GM12865 (cell line): ENCODE measurements at regions not wholly inside any gene's neighbourhood (a gene's known extent, or its start where the extent isn't known, plus 50 kb on each side); places are given as distances from the start of the nearest gene placed in this dataset.

Experiments
- DNase-seq: peaks from one replicate; pipeline ENCODE4 v3.0.0; 2010; ENCODE audit warnings: low read depth
- H3K4me3 ChIP-seq: 2 replicates; pipeline ENCODE4 v1.5.1; 2011; ENCODE audit warnings: mild to moderate bottlenecking, low read depth, low read length, control low read depth
- TF ChIP-seq, protein P1 (sequence below): IDR thresholded peaks from 2 replicates; pipeline ENCODE4 v1.5.1; 2011; ENCODE audit warnings: low read length, control low read depth, low read depth, inconsistent platforms; ENCODE audit not compliant: insufficient read depth; ENCODE audit errors: missing control alignments

DNA sequence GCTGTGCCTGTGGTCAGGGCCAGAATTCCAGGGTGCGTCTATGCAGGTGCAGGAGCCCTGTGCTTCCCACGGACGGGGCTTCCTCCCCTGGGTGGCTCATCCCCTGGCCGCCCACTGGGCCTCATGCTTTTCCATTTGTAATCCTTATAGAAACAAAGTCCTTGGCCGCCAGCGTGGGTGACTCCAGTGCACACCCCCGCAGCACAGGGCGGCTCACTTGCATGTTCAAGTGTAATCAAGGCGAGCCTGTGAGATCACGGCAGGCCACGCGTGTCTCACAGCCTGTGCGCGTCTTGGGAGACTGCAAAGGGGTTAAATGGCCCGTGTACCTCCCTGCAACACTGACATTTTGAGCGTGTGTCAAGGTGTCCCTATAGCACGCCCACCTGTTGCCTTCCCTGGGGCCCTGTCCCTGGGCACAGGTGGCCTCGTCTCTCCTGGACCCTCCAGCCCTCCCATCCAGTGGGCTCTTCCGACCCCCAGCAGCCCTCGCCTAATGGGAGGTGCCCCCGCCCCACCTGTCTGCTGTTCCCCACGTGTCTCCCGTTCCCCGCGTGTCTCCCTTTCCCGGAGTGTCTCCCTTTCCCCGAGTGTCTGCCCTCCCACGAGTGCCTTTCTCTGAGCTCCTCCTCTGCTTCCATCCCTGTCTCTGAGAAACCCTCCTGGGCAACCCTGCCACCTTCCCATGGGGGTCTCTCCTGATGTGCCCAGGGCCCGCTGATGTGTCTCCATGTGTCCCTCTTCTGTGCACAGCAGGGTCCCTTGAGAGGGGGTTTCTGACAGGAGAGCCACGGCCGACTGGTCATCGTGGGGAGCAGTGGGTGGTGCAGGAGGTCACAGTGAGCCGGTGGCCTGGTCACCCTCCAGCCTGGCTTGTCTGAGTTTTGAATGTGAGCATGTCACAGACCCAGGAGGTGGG, 1215.3 kb downstream of the BRD1 start:
- H3K4me3 ChIP-seq = no peak overlapping the region
- TF ChIP-seq, protein P1, sequence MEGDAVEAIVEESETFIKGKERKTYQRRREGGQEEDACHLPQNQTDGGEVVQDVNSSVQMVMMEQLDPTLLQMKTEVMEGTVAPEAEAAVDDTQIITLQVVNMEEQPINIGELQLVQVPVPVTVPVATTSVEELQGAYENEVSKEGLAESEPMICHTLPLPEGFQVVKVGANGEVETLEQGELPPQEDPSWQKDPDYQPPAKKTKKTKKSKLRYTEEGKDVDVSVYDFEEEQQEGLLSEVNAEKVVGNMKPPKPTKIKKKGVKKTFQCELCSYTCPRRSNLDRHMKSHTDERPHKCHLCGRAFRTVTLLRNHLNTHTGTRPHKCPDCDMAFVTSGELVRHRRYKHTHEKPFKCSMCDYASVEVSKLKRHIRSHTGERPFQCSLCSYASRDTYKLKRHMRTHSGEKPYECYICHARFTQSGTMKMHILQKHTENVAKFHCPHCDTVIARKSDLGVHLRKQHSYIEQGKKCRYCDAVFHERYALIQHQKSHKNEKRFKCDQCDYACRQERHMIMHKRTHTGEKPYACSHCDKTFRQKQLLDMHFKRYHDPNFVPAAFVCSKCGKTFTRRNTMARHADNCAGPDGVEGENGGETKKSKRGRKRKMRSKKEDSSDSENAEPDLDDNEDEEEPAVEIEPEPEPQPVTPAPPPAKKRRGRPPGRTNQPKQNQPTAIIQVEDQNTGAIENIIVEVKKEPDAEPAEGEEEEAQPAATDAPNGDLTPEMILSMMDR = no peak
- no peak for DNase-seq

- TF ChIP-seq, protein P1 = no peak
- no peak overlapping the region for H3K4me3 ChIP-seq
- DNase-seq = no peak
Measured at GRCh38 chr22:48609279-48609865, 1218.3 kb downstream of the BRD1 start.

GRCh38 chr22:48607901-48608662, 1219.6 kb downstream of the BRD1 start:
- no peak for DNase-seq
- TF ChIP-seq, protein P1 = no peak
- H3K4me3 ChIP-seq = no peak overlapping the region

- no peak for DNase-seq
- TF ChIP-seq, protein P1 = no peak
- no peak overlapping the region for H3K4me3 ChIP-seq
Measured at GRCh38 chr22:48606684-48607307, 1220.9 kb downstream of the BRD1 start.

DNA sequence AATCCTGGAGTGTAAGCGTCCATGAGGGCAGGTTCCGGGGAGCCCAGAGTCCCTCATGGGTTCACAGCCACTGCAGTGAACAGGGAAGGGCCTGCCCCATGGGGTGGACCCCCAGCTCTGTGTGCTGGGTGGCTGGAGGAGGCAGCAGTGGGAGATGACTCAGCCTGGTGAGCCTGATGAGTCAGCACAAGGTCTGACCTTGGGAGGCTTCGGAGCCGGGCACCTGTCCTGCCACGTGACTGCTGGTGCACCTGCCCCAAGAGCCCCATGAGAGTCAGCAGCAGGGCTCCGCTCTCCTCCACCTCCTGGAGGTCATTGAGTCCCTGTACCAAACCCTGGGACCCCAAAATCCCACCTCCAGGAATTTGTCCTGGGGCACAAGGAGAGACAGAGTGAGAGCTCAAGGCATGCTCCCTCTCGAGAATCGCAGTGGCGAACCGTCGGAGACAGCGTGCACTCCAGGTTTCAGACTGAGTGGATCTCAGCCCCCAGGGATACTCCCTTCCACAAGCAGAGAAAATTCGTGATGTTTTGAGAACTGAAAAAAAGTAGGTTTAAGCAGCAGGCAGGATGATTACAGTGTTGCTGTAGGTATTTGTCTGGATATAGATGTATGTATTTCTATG, 1221.7 kb downstream of the BRD1 start:
- TF ChIP-seq, protein P1 = no peak
- H3K4me3 ChIP-seq = no peak overlapping the region
- DNase-seq = no peak

GRCh38 chr22:48605125-48605524, 1222.5 kb downstream of the BRD1 start:
- no peak for DNase-seq
- H3K4me3 ChIP-seq = no peak overlapping the region
- TF ChIP-seq, protein P1 = no peak
